Activated naive CD4-positive, alpha-beta T cell treated with anti-CD3 and anti-CD28 coated beads, Interleukin-2, amount 50 U/mL, for 72 hours (primary cell): ENCODE measurements at regions not wholly inside any gene's neighbourhood (a gene's known extent, or its start where the extent isn't known, plus 50 kb on each side); places are given as distances from the start of the nearest gene placed in this dataset.
"Not testable (repeated sequence)": the region's sequence is repeated elsewhere in the genome, so short reads cannot be mapped to it uniquely, and the experiment has no call there.

ENCODE experiments used
- ATAC-seq, 2 donors: fragments of 150-1000 bp; cut with Tn5 transposase; 2 replicates each; pipeline ENCODE4 v1.10.0; 2021; ENCODE audit warnings: mild to moderate bottlenecking in 2 of 2, moderate library complexity in 2 of 2
- DNase-seq, 2 donors: peaks; one replicate each; pipeline ENCODE4 v3.0.0; 2021 to 2022; ENCODE audit warnings: low spot score in 2 of 2
- H3K27ac Mint-ChIP-seq, 2 donors: one replicate each; pipeline ENCODE4 v1.8.0; 2022; ENCODE audit warnings: mild to moderate bottlenecking in 2 of 2, mixed read lengths in 2 of 2
- H3K36me3 Mint-ChIP-seq, 2 donors: one replicate each; pipeline ENCODE4 v1.8.0; 2022; ENCODE audit warnings: mixed read lengths in 2 of 2
- H3K9me3 Mint-ChIP-seq, 2 donors: one replicate each; pipeline ENCODE4 v1.8.0; 2022; ENCODE audit warnings: mixed read lengths in 2 of 2

DNA sequence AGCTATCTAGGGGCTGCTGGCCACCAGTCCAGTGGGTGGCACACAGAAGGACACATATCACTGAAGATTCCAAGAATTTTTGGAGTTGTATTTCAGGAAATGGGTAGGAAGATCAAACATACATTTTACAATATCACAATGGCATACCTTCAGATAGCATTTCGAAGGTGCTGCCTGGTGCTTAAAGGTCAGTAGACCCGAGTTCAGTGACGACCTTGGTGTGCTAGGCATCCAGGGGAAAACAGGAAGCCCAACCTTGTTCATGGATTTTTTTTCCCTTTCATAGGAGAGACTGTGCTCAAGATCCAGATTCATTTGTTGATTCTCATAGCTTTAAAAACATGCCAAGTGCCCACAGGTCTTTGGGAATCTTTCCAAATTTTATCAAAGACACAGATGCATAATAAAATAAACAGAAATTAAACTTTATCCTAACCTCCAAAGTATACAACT, 51.0 kb upstream of the RCBTB2 start:
- H3K9me3 Mint-ChIP-seq: peaks cover 0 to 5% of the 10 kb centered on the region in 2 donors
- H3K36me3 Mint-ChIP-seq: no peaks in the 10 kb centered on the region
- H3K27ac Mint-ChIP-seq: no peak overlapping the region
- no peak for ATAC-seq
- DNase-seq: no peak

DNA sequence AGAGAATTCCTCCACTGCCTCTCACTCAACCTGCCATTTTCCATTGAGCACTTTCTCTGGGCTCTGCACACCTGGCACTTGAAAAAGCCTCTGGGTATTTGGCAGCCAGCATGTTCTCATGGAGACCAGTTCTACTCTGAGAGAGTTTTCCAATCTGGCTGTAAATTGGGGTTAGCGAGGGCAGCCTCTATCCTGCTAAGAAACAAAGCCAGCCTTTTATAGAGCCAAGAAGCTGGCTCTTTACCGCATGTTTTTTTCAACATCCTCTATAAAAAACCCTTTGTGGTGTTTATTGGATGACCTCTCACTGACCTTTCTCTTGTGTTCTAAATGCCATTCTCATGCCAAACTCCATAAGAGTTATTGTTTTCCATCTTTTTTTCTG, 52.6 kb upstream of the RCBTB2 start:
- DNase-seq (no peak), ATAC-seq (no peak)
- no peak overlapping the region for H3K27ac Mint-ChIP-seq
- peaks cover 0 to 5% of the 10 kb centered on the region in 2 donors for H3K9me3 Mint-ChIP-seq
- no peaks in the 10 kb centered on the region for H3K36me3 Mint-ChIP-seq

DNA sequence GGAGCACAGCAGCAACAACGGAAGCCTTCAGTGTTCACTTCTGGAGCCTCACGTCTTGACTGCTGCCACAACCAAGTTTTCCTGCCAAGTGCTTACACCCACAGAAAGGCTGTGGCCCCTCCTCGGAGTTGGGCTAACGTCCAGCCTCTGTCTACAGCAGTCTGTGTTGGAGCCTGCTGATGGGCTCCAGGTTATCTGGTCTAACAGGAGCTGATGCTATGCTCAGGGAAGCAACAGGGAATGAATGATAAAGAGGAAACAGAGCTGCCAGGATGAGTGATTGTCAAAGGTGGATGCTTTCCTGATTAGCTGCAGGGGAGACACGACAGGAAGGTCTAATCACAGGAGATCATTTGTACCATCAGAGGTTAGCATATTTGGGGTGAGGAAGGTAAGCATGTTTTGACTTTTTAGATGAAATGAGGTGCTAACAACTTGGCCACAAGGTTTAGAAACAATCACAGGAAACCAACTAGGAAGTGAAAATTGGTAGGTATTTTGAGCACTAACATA, 53.8 kb upstream of the RCBTB2 start:
- no peaks in the 10 kb centered on the region for H3K36me3 Mint-ChIP-seq
- ATAC-seq: no peak
- H3K9me3 Mint-ChIP-seq: peaks cover 0 to 5% of the 10 kb centered on the region in 2 donors
- no peak overlapping the region for H3K27ac Mint-ChIP-seq
- DNase-seq: no peak

DNA sequence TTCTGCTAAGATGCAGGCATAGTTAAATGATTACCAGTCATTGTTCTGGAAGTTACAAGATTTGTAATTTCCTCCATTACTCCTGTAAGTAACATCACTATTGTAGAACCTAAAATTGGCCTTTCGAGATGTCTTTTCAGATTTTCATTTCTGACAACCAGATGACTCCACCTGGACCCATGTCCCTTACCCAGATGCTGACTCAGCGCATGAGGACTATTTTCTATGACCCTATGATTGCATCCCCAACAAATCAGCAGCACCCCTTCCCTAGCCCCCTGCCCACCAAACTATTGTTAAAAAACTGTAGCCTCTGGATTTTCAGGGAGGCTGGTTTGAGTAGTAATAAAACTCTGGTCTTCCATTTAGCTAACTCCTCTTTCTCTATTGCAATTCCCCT, 55.2 kb upstream of the RCBTB2 start:
- ATAC-seq: no peak
- no peak overlapping the region for H3K27ac Mint-ChIP-seq
- H3K36me3 Mint-ChIP-seq: no peaks in the 10 kb centered on the region
- peaks cover 0 to 5% of the 10 kb centered on the region in 2 donors for H3K9me3 Mint-ChIP-seq
- DNase-seq: no peak

DNA sequence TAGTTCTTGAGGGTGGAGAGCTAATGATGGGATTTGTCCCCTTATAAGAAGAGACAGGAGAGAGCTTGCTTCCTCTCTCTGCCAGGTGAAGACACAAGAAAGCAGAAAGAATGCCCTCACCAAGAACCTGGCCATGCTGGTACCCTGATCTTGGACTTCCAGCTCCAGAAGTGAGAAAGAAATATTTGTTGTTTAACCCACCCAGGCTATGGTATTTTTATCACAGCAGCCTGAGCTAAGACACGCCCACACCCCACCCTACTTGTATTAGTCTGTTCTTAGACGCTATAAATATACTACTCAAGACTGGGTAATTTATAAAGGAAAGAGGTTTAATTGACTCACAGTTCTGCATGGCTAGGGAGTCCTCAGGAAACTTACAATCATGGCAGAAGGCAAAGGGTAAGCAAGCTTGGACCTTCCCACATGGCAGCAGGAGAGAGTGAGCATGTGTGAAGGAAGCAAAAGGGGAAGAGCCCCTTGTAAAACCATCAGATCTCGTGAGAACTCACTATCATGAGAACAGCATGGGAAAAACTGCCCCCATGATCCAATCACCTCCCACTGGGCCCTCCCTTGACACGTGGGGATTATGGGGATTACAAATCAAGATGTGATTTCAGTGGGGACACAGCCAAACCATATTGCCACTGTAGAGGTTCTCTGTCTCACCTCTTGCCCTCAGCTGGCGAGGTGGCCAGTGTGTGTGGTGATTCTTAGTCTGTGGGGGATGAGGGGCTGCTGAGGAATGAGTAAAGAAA, 57.4 kb upstream of the RCBTB2 start:
- ATAC-seq (no peak), DNase-seq (no peak)
- H3K27ac Mint-ChIP-seq: no peak overlapping the region
- H3K9me3 Mint-ChIP-seq: peaks cover 0 to 5% of the 10 kb centered on the region in 2 donors
- no peaks in the 10 kb centered on the region for H3K36me3 Mint-ChIP-seq

DNA sequence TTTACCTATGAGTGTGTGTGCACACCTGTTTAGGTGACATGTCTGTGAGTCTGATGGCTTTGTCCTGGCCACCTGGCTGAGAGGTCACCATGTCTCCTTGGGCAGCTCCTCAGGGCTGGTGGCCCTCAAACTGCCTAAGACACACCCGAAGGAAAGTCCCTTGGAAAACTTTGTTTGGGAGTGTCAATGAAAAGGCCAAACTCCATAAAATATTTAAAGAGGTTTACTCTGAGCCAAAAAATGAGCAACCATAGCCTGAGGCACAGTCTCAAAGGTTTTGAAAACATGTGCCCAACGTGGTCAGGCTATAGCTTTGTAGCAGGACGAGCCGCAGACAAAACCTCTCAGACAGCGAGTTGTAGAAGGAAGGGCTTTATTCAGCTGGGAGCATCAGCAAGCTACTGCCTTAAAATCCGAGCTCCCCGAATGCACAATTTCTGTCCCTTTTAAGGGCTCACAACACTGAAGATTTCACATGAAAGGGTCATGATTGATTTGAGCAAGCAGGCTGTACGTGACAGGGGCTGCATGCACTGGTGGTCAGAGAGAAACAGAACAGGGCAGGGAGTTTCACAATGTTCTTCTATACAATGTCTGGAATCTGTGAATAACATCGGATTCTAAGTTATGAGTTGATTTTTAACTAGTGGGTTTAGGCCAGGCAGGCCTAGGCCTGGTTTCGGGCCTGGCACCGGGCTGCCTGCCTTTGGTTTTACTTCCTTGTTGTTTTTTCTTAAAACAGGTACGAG, 58.4 kb upstream of the RCBTB2 start:
- not testable (repeated sequence) for DNase-seq, H3K9me3 Mint-ChIP-seq, H3K36me3 Mint-ChIP-seq, ATAC-seq
- H3K27ac Mint-ChIP-seq: peak overlapping the region in 1 of 2 donors; percentile 43

DNA sequence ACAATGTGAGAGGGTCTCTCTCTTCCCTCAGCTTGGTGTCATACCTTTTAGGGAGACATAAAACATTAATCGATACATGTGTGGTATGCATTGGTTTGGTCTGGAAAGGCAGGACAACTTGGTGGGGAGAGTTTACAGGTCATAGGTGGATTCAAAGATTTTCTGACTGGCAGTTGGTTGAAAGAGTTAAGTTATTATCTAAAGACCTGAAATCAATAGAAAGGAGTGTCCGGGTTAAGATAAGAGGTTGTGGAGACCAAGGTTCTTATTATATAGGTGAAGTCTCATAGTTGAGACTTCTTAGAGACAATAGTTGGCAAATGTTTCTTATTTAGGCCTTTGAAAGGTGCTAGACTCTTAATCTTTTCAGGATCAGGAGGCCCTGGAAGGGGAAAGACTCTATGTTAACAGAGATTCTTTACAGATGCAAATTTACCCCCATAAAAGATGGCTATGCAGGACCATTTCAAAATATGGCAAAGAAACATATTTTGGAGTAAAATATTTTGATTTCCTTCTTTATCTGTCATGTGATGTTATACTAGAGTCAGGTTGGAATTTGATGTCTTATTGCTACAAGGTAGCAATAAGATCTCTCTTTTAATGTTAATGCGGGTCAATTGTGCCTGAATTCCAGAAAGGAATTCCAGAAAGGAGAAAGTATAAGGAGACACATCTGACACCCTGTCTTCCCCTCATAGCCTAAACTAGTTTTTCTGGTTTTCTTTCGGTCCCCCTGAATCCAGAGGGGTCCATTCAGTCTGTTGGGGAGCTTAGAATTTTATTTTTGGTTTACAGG, 59.2 kb upstream of the RCBTB2 start:
- DNase-seq (no peak), ATAC-seq (no peak)
- peak overlapping the region in 1 of 2 donors; percentile 43 for H3K27ac Mint-ChIP-seq
- H3K36me3 Mint-ChIP-seq: no peaks in the 10 kb centered on the region
- peaks cover 0 to 5% of the 10 kb centered on the region in 2 donors for H3K9me3 Mint-ChIP-seq

DNA sequence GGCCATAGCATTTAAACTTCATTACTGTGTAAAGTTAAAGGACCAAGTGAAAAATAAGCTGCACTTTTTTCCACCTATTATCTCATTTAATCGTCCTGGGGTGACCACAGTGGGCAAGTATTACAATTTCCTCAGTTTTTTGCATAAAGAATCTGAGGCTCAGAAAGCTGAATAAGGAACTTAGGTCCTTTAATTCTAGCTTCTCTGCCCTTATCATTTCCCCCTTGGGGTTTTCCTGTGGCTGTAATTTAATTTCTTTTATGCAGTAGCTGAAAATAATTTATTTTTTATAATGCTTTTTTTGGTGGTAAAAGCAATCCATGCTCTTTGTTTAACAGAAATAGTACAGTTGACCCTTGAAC, 59.8 kb upstream of the RCBTB2 start:
- ATAC-seq (no peak), DNase-seq (no peak)
- no peaks in the 10 kb centered on the region for H3K36me3 Mint-ChIP-seq
- peaks cover 0 to 5% of the 10 kb centered on the region in 2 donors for H3K9me3 Mint-ChIP-seq
- no peak overlapping the region for H3K27ac Mint-ChIP-seq

DNA sequence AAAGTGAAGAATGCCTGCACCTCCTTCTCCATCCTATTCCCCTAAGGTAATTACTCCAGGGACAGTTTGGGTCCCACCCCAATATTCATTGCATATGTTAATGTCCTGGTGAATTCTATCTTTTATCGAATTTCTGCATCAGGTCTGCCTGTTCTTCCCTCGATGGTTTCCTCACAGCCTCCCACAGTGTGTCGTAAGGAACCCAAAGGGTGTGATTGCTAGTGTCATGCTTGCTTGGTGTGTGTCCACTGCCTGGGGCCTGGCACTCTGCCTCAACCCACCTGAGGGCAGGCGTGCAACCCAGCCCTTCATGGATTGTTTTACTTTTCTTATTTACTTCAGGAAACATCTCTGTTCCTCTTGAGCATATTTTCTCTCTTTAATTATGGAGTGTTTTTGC, 60.2 kb upstream of the CYSLTR2 start:
- DNase-seq (no peak), ATAC-seq (no peak)
- Mint-ChIP-seq H3K9me3 (peaks cover 0 to 4% of the 10 kb centered on the region in 2 donors), H3K36me3 (no peaks in the 10 kb centered on the region), H3K27ac (no peak overlapping the region)

DNA sequence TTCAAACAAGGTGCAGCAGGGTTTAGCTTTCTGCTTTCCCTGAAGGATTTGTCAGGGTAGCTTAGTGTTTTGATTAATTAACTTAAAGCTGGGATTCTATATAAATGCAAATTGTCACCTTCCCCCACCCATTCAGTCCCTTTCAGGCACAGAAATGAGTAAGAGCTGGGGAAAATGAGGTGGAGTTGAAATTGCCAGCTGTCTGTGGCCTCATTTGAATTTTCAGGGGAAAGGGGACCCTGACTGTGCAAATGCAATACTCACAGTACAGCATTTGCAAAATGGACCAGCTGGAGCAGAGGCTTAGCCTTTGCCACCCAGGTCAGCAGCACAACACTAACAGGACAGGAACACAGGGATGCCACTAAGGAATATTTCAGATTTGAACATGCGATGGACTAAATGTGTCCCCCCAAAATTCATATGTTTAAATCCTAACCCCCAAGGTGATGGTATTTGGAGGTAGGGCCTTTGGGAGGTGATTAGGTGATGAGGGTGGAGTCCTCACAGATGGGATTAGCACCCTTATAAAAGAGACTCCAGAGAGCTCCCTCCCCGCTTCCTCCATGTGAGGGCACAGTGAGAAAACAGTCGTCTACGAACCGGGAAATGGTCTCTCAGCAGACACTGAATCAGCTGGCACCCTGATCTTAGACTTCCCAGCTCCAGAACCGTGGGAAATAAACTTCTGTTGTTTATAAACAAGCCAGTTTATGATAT, 59.5 kb upstream of the CYSLTR2 start:
- no peak for ATAC-seq
- no peak for DNase-seq
- H3K9me3 Mint-ChIP-seq: no peaks in the 10 kb centered on the region
- H3K36me3 Mint-ChIP-seq: no peaks in the 10 kb centered on the region
- no peak overlapping the region for H3K27ac Mint-ChIP-seq

DNA sequence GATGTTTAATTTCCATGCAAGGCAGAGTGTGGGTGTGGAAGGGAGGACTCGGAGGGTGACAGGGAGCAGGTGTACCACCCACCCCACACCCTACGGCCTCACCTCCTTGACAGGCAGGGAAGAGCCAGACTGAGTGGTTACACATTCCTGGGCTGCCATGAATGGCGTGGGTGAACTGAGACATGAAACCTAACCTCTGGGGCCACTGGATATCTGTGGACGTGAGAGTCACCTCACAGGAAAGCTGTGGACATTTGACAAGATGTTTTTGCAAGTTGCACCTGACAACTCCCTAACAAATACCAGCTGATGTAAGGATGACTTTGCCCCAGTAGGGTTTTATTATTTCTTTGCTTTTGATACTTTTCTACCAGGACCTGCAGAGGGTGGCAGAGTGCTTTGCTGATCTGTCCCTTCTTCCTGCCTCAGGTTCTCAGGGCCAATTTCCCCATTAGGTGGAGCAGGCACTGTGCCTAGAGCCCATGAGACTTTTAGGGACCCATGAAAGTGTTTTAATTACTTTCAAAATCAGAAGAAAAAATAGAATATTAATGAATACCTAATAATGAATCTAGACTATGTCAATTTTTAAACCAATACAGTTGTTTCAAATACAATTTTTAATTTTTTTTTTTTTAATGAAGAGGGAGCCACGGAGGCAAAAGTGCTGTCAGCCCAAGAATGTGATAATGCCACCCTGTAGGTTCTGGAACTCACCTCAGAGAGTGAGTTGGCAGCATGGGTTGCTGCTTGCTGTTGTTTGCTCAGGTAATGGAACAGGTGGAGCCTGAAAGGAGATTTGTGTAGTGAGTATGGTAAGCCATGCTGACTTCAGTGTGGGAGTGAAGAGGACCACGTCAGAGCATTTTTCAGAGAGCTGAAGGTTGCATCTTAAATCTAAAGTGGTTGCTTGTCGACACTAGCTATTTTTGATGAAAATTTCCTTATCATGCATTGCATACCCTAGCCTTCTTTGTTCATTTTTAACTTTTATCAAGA, 58.0 kb upstream of the CYSLTR2 start:
- Mint-ChIP-seq H3K36me3 (no peaks in the 10 kb centered on the region), H3K27ac (no peak overlapping the region), H3K9me3 (no peaks in the 10 kb centered on the region)
- DNase-seq: peak in 1 of 2 donors; percentile 35
- peak; percentile 75 to 91 for ATAC-seq

DNA sequence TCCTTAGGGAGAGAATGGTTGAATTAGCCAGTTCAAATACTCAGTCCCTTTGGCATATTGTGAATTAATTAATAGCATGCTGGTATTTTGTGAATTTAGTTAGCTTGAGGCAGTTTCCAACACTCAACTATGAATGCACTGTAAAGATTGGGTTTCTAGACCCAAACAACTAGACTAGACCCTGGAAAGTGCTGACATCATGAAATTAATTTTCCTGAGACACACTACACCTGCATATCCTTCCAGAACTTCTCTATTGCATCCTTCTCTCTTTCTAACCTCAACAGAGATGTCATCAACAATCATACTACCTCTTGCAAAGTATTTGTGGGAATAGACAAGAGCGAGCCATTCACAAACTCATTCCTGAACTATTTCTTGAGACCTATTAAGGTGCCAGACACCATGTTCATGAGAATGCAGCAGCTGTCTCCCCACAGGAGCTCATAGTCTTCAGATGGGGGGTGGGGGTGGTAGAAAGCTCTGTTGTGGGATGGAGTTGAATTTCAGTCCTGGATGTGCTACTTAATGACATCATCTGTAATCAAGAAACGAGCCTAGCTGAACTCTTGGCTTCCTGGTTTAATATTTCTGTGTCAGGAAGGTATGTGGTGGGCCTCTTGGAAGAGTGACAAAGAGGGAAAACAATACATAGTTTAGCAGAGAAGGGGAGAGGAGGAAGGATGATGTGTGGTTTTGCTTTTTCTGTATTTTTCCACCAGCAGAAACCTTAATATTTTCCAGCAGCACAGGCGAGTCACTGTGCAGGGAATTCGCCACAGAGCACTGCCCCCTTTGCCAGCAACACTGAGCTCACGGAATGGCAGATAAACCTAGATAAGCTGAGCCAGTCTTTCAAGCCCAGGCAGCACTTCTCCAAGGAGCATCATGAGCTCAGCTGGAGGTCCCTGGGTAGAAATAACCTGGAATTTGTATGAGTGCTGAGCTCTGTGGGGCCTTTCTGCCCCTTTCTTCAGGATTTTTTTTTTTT, 53.1 kb upstream of the CYSLTR2 start:
- H3K9me3 Mint-ChIP-seq: peaks cover 0 to 2% of the 10 kb centered on the region in 2 donors
- H3K27ac Mint-ChIP-seq: no peak overlapping the region
- DNase-seq: no peak
- no peaks in the 10 kb centered on the region for H3K36me3 Mint-ChIP-seq
- ATAC-seq: peak in 1 of 2 donors; percentile 32

DNA sequence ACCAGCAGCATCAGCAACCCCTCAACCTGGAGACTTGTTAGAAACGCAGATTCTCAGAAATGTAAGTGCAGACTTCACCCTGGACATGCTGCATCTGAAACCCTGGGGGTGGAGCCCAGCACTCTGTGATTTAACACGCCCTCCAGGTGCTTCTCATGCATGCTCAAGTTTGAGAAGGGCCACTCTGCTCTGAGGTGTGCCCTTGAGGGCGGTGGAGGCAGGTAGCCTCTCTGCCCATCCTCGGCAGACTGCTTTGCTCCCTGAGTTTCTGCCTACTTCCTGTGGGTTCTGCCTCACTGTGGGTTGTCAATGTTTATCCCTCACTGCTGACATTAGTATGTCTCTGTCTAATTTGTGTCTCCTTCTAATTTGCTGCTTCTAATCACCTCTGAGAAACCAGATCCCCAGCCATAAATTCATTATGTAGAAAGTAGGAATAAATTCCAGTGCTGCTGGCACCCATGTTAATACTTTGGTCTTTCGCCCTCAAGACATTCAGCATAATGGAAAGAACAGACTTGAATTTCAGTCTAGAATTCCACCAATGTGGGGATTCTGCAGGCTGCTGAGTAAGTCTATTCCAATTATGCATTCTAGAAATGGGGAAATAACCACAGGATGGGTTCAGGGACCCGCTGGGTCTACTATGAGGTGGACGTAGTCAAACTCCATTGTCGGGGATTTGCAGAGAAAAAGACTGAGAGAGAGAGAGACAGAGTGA, 51.3 kb upstream of the CYSLTR2 start:
- Mint-ChIP-seq H3K27ac (no peak overlapping the region), H3K36me3 (peaks cover 0 to 8% of the 10 kb centered on the region in 2 donors), H3K9me3 (peaks cover 0 to 8% of the 10 kb centered on the region in 2 donors)
- ATAC-seq: no peak
- DNase-seq: no peak

DNA sequence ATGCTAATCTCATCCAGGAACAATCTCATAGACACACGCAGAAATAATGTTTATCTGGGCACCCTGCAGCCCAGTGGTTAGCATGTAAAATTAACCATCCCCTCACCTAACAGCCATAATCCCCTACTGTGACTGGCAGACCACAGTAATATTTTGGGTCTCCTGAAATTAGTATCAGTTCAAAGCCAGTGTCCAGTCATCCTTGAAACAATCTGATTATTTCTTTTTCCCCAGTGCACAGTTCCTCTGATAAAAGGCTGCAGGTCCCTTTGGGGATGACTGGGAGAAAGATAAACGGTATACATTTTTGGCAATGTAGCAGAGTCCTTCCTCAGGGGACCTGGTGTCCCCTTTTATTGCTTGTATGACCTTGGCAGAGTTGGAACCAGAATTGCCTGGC, 50.4 kb upstream of the CYSLTR2 start:
- H3K27ac Mint-ChIP-seq: no peak overlapping the region
- H3K9me3 Mint-ChIP-seq: peaks cover 0 to 12% of the 10 kb centered on the region in 2 donors
- ATAC-seq (no peak), DNase-seq (no peak)
- peaks cover 0 to 8% of the 10 kb centered on the region in 2 donors for H3K36me3 Mint-ChIP-seq
